Fibroblast of lung (primary cell): ENCODE measurements at regions not wholly inside any gene's neighbourhood (a gene's known extent, or its start where the extent isn't known, plus 50 kb on each side); places are given as distances from the start of the nearest gene placed in this dataset.
A peak's percentile ranks its signal among the peaks of the same experiment; 100 is the strongest.

Source experiments
- DNase-seq, 2 donors: peaks; one replicate each; pipeline versions ENCODE4 v3.0.0 to v3.0.0-alpha.2; 2010; ENCODE audit warnings: low read depth in 2 of 2
- H2AFZ ChIP-seq: 2 replicates; pipeline ENCODE4 v1.5.1; 2012; ENCODE audit warnings: low read length, control low read depth, inconsistent platforms
- H3K27ac ChIP-seq: 2 replicates; pipeline ENCODE4 v1.5.1; 2011; ENCODE audit warnings: low read length, control low read depth; ENCODE audit not compliant: insufficient read depth
- H3K27me3 ChIP-seq: 2 replicates; pipeline ENCODE4 v1.5.1; 2011; ENCODE audit warnings: mild to moderate bottlenecking, low read length; ENCODE audit not compliant: control insufficient read depth, insufficient read depth
- H3K36me3 ChIP-seq: 2 replicates; pipeline ENCODE4 v1.5.1; 2011; ENCODE audit warnings: low read length; ENCODE audit not compliant: control insufficient read depth, insufficient read depth
- H3K4me1 ChIP-seq: 2 replicates; pipeline ENCODE4 v1.5.1; 2011; ENCODE audit warnings: low read length; ENCODE audit not compliant: control insufficient read depth, insufficient read depth; ENCODE audit errors: extremely low read depth
- H3K4me2 ChIP-seq: 2 replicates; pipeline ENCODE4 v1.5.1; 2011; ENCODE audit warnings: low read length, control low read depth; ENCODE audit not compliant: insufficient read depth; ENCODE audit errors: extremely low read depth
- H3K4me3 ChIP-seq, 4 experiments: fragments of 200-600 bp in 1 of 4; sonication (generic) in 1 of 4; replicated peaks in 1 of 4; 2 replicates each; pipeline ENCODE4 v1.5.1; 2011 to 2016; ENCODE audit warnings: low read length in 4 of 4, low read depth in 3 of 4, mild to moderate bottlenecking in 3 of 4, control low read depth in 2 of 4, inconsistent platforms in 1 of 4, mixed read lengths in 1 of 4; ENCODE audit not compliant: insufficient read depth in 1 of 4; ENCODE audit errors: control extremely low read depth in 1 of 4
- H3K79me2 ChIP-seq: 2 replicates; pipeline ENCODE4 v1.5.1; 2012; ENCODE audit warnings: mild to moderate bottlenecking, low read length, inconsistent platforms; ENCODE audit not compliant: control insufficient read depth, insufficient read depth
- H3K9ac ChIP-seq: 2 replicates; pipeline ENCODE4 v1.5.1; 2011; ENCODE audit warnings: mild to moderate bottlenecking, low read length, control low read depth; ENCODE audit not compliant: insufficient read depth
- H3K9me3 ChIP-seq: 2 replicates; pipeline ENCODE4 v1.5.1; 2012; ENCODE audit warnings: low read depth, low read length; ENCODE audit not compliant: control insufficient read depth, insufficient read depth
- H4K20me1 ChIP-seq: 2 replicates; pipeline ENCODE4 v1.5.1; 2011; ENCODE audit warnings: low read length; ENCODE audit not compliant: control insufficient read depth, insufficient read depth; ENCODE audit errors: extremely low read depth
- EZH2 ChIP-seq: IDR thresholded peaks from 2 replicates; pipeline ENCODE4 v1.5.1; 2012; ENCODE audit warnings: low read length, control low read depth, mild to moderate bottlenecking; ENCODE audit errors: missing control alignments
- TF ChIP-seq, protein P1 (sequence below), 2 donors: IDR thresholded peaks in 1 of 2; conservative IDR thresholded peaks in 1 of 2; 1 replicate in 1 of 2; 2 replicates in 1 of 2; pipeline ENCODE4 v1.5.1; 2011 to 2012; ENCODE audit warnings: low read length in 2 of 2, control low read depth in 1 of 2, inconsistent platforms in 1 of 2, low read depth in 1 of 2, mild to moderate bottlenecking in 1 of 2

DNA sequence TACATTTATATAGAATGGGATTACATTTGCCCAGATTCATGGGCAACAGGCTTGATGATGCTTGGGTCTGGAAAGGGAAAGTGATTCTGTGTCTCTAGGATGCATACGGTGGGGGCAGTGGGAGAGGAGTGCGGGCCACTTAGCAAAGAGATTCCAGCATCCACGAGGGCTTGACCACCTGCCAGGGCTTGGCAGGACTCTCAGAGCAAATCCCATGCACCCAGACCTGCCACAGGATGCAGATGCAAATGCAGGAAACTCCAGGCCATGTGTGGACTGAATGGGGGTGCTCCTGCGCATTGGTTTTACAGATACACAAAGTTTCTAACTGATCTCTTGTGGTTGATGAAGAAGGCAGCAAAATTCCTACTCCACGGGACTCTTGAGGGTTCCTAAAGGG is 334.7 kb downstream of the CYRIA start:
- no peak overlapping the region for H3K9ac ChIP-seq
- H2AFZ ChIP-seq, result no peak overlapping the region
- no peak overlapping the region for H3K27ac ChIP-seq
- no peaks in the 10 kb centered on the region for H4K20me1 ChIP-seq
- no peaks in the 10 kb centered on the region for H3K9me3 ChIP-seq
- no peak overlapping the region for H3K4me2 ChIP-seq
- no peaks in the 10 kb centered on the region for H3K36me3 ChIP-seq
- H3K4me3 ChIP-seq, result no peak overlapping the region
- DNase-seq, result no peak
- no peaks in the 10 kb centered on the region for H3K79me2 ChIP-seq
- TF ChIP-seq, protein P1, sequence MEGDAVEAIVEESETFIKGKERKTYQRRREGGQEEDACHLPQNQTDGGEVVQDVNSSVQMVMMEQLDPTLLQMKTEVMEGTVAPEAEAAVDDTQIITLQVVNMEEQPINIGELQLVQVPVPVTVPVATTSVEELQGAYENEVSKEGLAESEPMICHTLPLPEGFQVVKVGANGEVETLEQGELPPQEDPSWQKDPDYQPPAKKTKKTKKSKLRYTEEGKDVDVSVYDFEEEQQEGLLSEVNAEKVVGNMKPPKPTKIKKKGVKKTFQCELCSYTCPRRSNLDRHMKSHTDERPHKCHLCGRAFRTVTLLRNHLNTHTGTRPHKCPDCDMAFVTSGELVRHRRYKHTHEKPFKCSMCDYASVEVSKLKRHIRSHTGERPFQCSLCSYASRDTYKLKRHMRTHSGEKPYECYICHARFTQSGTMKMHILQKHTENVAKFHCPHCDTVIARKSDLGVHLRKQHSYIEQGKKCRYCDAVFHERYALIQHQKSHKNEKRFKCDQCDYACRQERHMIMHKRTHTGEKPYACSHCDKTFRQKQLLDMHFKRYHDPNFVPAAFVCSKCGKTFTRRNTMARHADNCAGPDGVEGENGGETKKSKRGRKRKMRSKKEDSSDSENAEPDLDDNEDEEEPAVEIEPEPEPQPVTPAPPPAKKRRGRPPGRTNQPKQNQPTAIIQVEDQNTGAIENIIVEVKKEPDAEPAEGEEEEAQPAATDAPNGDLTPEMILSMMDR (conservative IDR thresholded peaks at IDR 0.05 in 1 of 2, IDR thresholded peaks at IDR 0.05 in 1 of 2; ENCODE audit: low read depth in 1 of 2, low read length in 2 of 2), result no peak
- TF ChIP-seq EZH2, result no peak
- H3K4me1 ChIP-seq, result no peaks in the 10 kb centered on the region
- H3K27me3 ChIP-seq, result no peaks in the 10 kb centered on the region

DNA sequence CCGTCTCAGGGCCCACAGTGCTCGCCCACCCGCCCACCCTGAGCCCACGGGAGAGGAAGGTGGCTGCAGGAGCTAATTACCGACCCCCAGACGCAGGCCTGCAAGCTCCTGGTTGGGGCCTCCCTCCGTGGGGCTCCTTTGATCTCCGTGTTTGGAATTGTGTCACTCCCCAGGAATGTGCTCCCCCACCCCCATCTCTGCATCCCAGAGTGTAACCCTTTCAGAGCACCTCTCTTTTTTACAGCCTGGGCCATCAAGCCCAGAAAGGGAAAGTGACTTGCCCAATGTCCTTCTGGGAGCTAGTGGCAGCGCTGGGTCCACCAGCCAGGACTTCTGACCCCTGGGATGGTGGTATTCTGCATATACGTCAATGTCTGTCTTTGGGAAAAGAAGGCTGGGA is 335.1 kb downstream of the CYRIA start:
- no peaks in the 10 kb centered on the region for H3K9me3 ChIP-seq
- H3K4me3 ChIP-seq, result no peak overlapping the region
- no peaks in the 10 kb centered on the region for H3K27me3 ChIP-seq
- no peaks in the 10 kb centered on the region for H4K20me1 ChIP-seq
- H3K9ac ChIP-seq, result no peak overlapping the region
- TF ChIP-seq, protein P1 (conservative IDR thresholded peaks at IDR 0.05 in 1 of 2, IDR thresholded peaks at IDR 0.05 in 1 of 2; ENCODE audit: low read depth in 1 of 2, low read length in 2 of 2), result no peak
- H3K4me1 ChIP-seq, result no peaks in the 10 kb centered on the region
- no peak overlapping the region for H3K27ac ChIP-seq
- DNase-seq, result peak in 1 of 2 donors; percentile 2
- no peak overlapping the region for H2AFZ ChIP-seq
- no peaks in the 10 kb centered on the region for H3K79me2 ChIP-seq
- H3K4me2 ChIP-seq, result no peak overlapping the region
- no peaks in the 10 kb centered on the region for H3K36me3 ChIP-seq

DNA sequence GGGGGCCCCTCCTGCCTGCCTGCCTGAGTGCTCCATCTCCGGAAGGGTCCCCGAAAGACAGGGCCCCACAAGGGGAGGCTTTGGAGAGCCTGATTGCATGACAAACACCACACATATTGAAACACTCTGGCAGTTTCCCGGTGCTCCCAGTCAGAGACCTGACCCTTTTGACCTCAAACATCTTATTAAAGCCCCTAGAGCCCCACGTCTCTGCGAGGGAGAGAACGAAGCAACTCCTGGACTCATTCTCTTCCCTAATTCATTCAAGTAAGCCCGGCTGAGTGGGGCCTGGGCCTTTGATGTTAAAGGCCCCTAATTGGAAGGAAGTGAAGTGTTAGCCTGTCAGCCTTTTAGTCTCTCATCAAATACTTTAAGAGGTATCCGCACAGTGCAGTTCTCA is 335.6 kb downstream of the CYRIA start:
- Histone ChIP-seq H3K4me2 (no peak overlapping the region), H3K79me2 (no peaks in the 10 kb centered on the region), H3K9me3 (no peaks in the 10 kb centered on the region)

More for the DNA sequence above, 335.6 kb downstream of the CYRIA start:
- Histone ChIP-seq H2AFZ (no peak overlapping the region), H3K27ac (no peak overlapping the region), H3K9ac (no peak overlapping the region), H3K4me1 (no peaks in the 10 kb centered on the region), H3K27me3 (no peaks in the 10 kb centered on the region), H3K36me3 (no peaks in the 10 kb centered on the region), H3K4me3 (no peak overlapping the region), H4K20me1 (no peaks in the 10 kb centered on the region)
- TF ChIP-seq EZH2, result no peak
- DNase-seq, result no peak
